Trophoblast cell (in vitro differentiated cells and primary cell): ENCODE measurements at regions not wholly inside any gene's neighbourhood (a gene's known extent, or its start where the extent isn't known, plus 50 kb on each side); places are given as distances from the start of the nearest gene placed in this dataset.

Experiments
- DNase-seq, 2 donors: peaks; one replicate each; pipeline ENCODE4 v3.0.0-alpha.2; 2016
- H2AFZ ChIP-seq: 2 replicates; pipeline ENCODE4 v1.6.1; 2013; ENCODE audit warnings: low read length, moderate library complexity, mild to moderate bottlenecking; ENCODE audit not compliant: insufficient read depth, poor library complexity
- H2AK5ac ChIP-seq: 2 replicates; pipeline ENCODE4 v1.6.1; 2013; ENCODE audit warnings: mild to moderate bottlenecking, low read length
- H2BK120ac ChIP-seq: 2 replicates; pipeline ENCODE4 v1.6.1; 2013; ENCODE audit warnings: low read length, mild to moderate bottlenecking, moderate library complexity; ENCODE audit not compliant: insufficient read depth, poor library complexity
- H2BK12ac ChIP-seq: 2 replicates; pipeline ENCODE4 v1.6.1; 2013; ENCODE audit warnings: mild to moderate bottlenecking, low read length, moderate library complexity
- H2BK5ac ChIP-seq: 2 replicates; pipeline ENCODE4 v1.6.1; 2013; ENCODE audit warnings: low read length, low read depth, moderate library complexity, mild to moderate bottlenecking; ENCODE audit not compliant: poor library complexity
- H3K14ac ChIP-seq: 2 replicates; pipeline ENCODE4 v1.6.1; 2013; ENCODE audit warnings: mild to moderate bottlenecking, low read length
- H3K18ac ChIP-seq: 2 replicates; pipeline ENCODE4 v1.6.1; 2013; ENCODE audit warnings: mild to moderate bottlenecking, low read length
- H3K23ac ChIP-seq: 2 replicates; pipeline ENCODE4 v1.6.1; 2013; ENCODE audit warnings: low read length
- H3K27ac ChIP-seq: 2 replicates; pipeline ENCODE4 v1.5.1; 2013; ENCODE audit warnings: low read depth, mild to moderate bottlenecking, inconsistent platforms, low read length, moderate library complexity
- H3K27me3 ChIP-seq: 2 replicates; pipeline ENCODE4 v1.6.1; 2013; ENCODE audit warnings: inconsistent platforms, mild to moderate bottlenecking, low read length, moderate library complexity; ENCODE audit not compliant: insufficient read depth
- H3K36me3 ChIP-seq, 2 experiments: 1 replicate in 1 of 2; 2 replicates in 1 of 2; pipeline ENCODE4 v1.6.1; 2013; ENCODE audit warnings: low read length in 2 of 2, mild to moderate bottlenecking in 2 of 2, moderate library complexity in 1 of 2; ENCODE audit not compliant: insufficient read depth in 2 of 2, control insufficient read depth in 1 of 2
- H3K4ac ChIP-seq: 2 replicates; pipeline ENCODE4 v1.6.1; 2013; ENCODE audit warnings: low read depth, mild to moderate bottlenecking, low read length, moderate library complexity
- H3K4me1 ChIP-seq, 2 experiments: 1 replicate in 1 of 2; 2 replicates in 1 of 2; pipeline ENCODE4 v1.6.1; 2013; ENCODE audit warnings: low read length in 2 of 2, mild to moderate bottlenecking in 2 of 2, moderate library complexity in 1 of 2; ENCODE audit not compliant: insufficient read depth in 2 of 2, control insufficient read depth in 1 of 2
- H3K4me2 ChIP-seq: 2 replicates; pipeline ENCODE4 v1.6.1; 2013; ENCODE audit warnings: inconsistent platforms, mild to moderate bottlenecking, low read length, moderate library complexity
- H3K4me3 ChIP-seq: 2 replicates; pipeline ENCODE4 v1.5.1; 2013; ENCODE audit warnings: mild to moderate bottlenecking, low read depth, low read length, inconsistent platforms
- H3K79me1 ChIP-seq: one replicate; pipeline ENCODE4 v1.6.1; 2013; ENCODE audit warnings: low read length
- H3K79me2 ChIP-seq: 2 replicates; pipeline ENCODE4 v1.6.1; 2013; ENCODE audit warnings: low read length, mild to moderate bottlenecking; ENCODE audit not compliant: control insufficient read depth, insufficient read depth, poor library complexity
- H3K9ac ChIP-seq: 2 replicates; pipeline ENCODE4 v1.6.1; 2013; ENCODE audit warnings: mild to moderate bottlenecking, low read length
- H3K9me3 ChIP-seq: 2 replicates; pipeline ENCODE4 v1.6.1; 2013; ENCODE audit warnings: low read depth, mild to moderate bottlenecking, control low read depth, inconsistent platforms, low read length; ENCODE audit not compliant: insufficient read depth
- H4K12ac ChIP-seq: 2 replicates; pipeline ENCODE4 v1.6.1; 2013; ENCODE audit warnings: low read depth, mild to moderate bottlenecking, low read length, moderate library complexity
- H4K8ac ChIP-seq: 2 replicates; pipeline ENCODE4 v1.6.1; 2013; ENCODE audit warnings: low read depth, mild to moderate bottlenecking, low read length, moderate library complexity
- H4K91ac ChIP-seq: one replicate; pipeline ENCODE4 v1.6.1; 2013; ENCODE audit warnings: low read depth, mild to moderate bottlenecking, low read length, moderate library complexity
- WGBS: extraction: QIAGEN DNeasy Blood & Tissue Kit; methylation state at CpG from one replicate; pipeline ENCODE4 v1.1.7; 2013; ENCODE audit warnings: missing lambda C conversion rate; ENCODE audit not compliant: insufficient read length, insufficient coverage; ENCODE audit errors: extremely low coverage; 5-methylcytosine and 5-hydroxymethylcytosine counted together

- Histone ChIP-seq H3K23ac (no peak overlapping the region), H3K4me2 (no peak overlapping the region), H3K18ac (no peak overlapping the region), H2AFZ (no peak overlapping the region), H2BK5ac (no peak overlapping the region), H3K27ac (peak overlapping the region; percentile 46), H2BK12ac (no peak overlapping the region), H3K79me1 (peaks cover 3% of the 10 kb centered on the region), H2AK5ac (no peak overlapping the region), H3K4me1 (no peaks in the 10 kb centered on the region), H2BK120ac (no peak overlapping the region), H3K9ac (no peak overlapping the region), H3K36me3 (no peaks in the 10 kb centered on the region), H4K91ac (peak overlapping the region; percentile 26), H3K9me3 (no peaks in the 10 kb centered on the region), H3K14ac (no peak overlapping the region), H4K8ac (no peak overlapping the region), H4K12ac (no peak overlapping the region), H3K4ac (no peak overlapping the region), H3K79me2 (no peaks in the 10 kb centered on the region), H3K4me3 (no peak overlapping the region), H3K27me3 (no peaks in the 10 kb centered on the region)
- WGBS, result no CpG with 5 or more reads among the region's 1 CpG
- peak in 1 of 2 donors; percentile 20 for DNase-seq
These were observed 685.4 kb upstream of the MBL2 start for GRCh38 chr10:53458007-53458406.

GRCh38 chr10:53453196-53453595, 680.6 kb upstream of the MBL2 start:
- Histone ChIP-seq H3K4me2 (no peak overlapping the region), H3K4ac (no peak overlapping the region), H3K27me3 (no peaks in the 10 kb centered on the region), H3K4me3 (no peak overlapping the region), H4K91ac (no peak overlapping the region), H3K79me2 (no peaks in the 10 kb centered on the region), H2AK5ac (no peak overlapping the region), H3K4me1 (no peaks in the 10 kb centered on the region), H2BK120ac (no peak overlapping the region), H2BK5ac (no peak overlapping the region), H3K27ac (no peak overlapping the region), H3K9ac (no peak overlapping the region), H3K18ac (no peak overlapping the region), H4K12ac (no peak overlapping the region), H2BK12ac (no peak overlapping the region), H3K9me3 (no peaks in the 10 kb centered on the region), H3K36me3 (no peaks in the 10 kb centered on the region), H3K79me1 (peaks cover 5% of the 10 kb centered on the region), H3K14ac (no peak overlapping the region), H2AFZ (no peak overlapping the region), H4K8ac (no peak overlapping the region), H3K23ac (no peak overlapping the region)
- no CpG with 5 or more reads among the region's 1 CpG for WGBS
- no peak for DNase-seq

GRCh38 chr10:53447576-53447975, 675.0 kb upstream of the MBL2 start:
- Histone ChIP-seq H3K27ac (no peak overlapping the region), H3K4ac (no peak overlapping the region), H2AFZ (no peak overlapping the region), H2BK12ac (peak overlapping the region; percentile 21), H2BK120ac (peak overlapping the region; percentile 10), H2AK5ac (peak overlapping the region; percentile 33), H3K4me2 (no peak overlapping the region), H3K14ac (peak overlapping the region; percentile 1), H3K27me3 (no peaks in the 10 kb centered on the region), H3K4me3 (peak overlapping the region; percentile 17), H4K91ac (peak overlapping the region; percentile 53), H3K9me3 (peaks cover 7% of the 10 kb centered on the region), H3K23ac (no peak overlapping the region), H3K79me2 (no peaks in the 10 kb centered on the region), H3K9ac (no peak overlapping the region), H3K4me1 (no peaks in the 10 kb centered on the region), H3K36me3 (peaks cover 0 to 5% of the 10 kb centered on the region in 2 experiments), H4K8ac (peak overlapping the region; percentile 31), H2BK5ac (no peak overlapping the region), H3K79me1 (peaks cover 8% of the 10 kb centered on the region), H4K12ac (no peak overlapping the region), H3K18ac (peak overlapping the region; percentile 1)
- no CpG with 5 or more reads among the region's 1 CpG for WGBS
- no peak for DNase-seq

- no CpG with 5 or more reads among the region's 1 CpG for WGBS
- Histone ChIP-seq H3K4me2 (no peak overlapping the region), H2BK120ac (no peak overlapping the region), H3K9ac (no peak overlapping the region), H3K4me3 (no peak overlapping the region), H2AFZ (no peak overlapping the region), H3K27me3 (no peaks in the 10 kb centered on the region), H2BK12ac (no peak overlapping the region), H3K18ac (no peak overlapping the region), H3K4me1 (peaks cover 0 to 2% of the 10 kb centered on the region in 2 experiments), H3K9me3 (no peaks in the 10 kb centered on the region), H3K79me1 (peaks cover 13% of the 10 kb centered on the region), H2AK5ac (no peak overlapping the region), H4K8ac (no peak overlapping the region), H3K27ac (no peak overlapping the region), H4K12ac (no peak overlapping the region), H2BK5ac (no peak overlapping the region), H3K36me3 (no peaks in the 10 kb centered on the region), H3K4ac (no peak overlapping the region), H3K23ac (no peak overlapping the region), H4K91ac (no peak overlapping the region), H3K14ac (no peak overlapping the region), H3K79me2 (peaks cover under 1% of the 10 kb centered on the region)
- no peak for DNase-seq
These were observed 669.3 kb upstream of the MBL2 start for GRCh38 chr10:53441843-53442242.
